ENCODE measurements at regions not wholly inside any gene's neighbourhood (a gene's known extent, or its start where the extent isn't known, plus 50 kb on each side); places are given as distances from the start of the nearest gene placed in this dataset.
"Not testable (repeated sequence)": the region's sequence is repeated elsewhere in the genome, so short reads cannot be mapped to it uniquely, and the experiment has no call there.

- no peaks in the 10 kb centered on the region for H3K36me3 ChIP-seq (ENCODE audit: control insufficient read depth, insufficient read depth, low read length)
- CTCF ChIA-PET: interaction anchor here (4.1 kb wide), 1 partner anchor 17 kb away, joined by 9 read pairs; no protein-coding TSS in a partner anchor
- TF ChIP-seq CTCF (IDR thresholded peaks at IDR 0.05; ENCODE audit: insufficient read depth, low read depth, low read length): no peak
- POLR2A ChIA-PET: no interaction called here
- H3K27me3 ChIP-seq (ENCODE audit: control insufficient read depth, insufficient read depth, low read length): no peaks in the 10 kb centered on the region; the same call in 1 of the 2 replicates
- H3K4me3 ChIP-seq (ENCODE audit: low read depth, low read length): no peak overlapping the region
- no peak for DNase-seq (ENCODE audit: low read depth)
Measured at GRCh38 chr14:71765505-71765904, 166.7 kb upstream of the RGS6 start.

GRCh38 chr14:71770431-71770830 is 161.8 kb upstream of the RGS6 start:
- no peak for TF ChIP-seq CTCF (IDR thresholded peaks at IDR 0.05; ENCODE audit: insufficient read depth, low read depth, low read length)
- ChIA-PET CTCF (interaction anchor here (2.8 kb wide), 1 partner anchor 18 kb away, joined by 8 read pairs; no protein-coding TSS in a partner anchor), POLR2A (no interaction called here)
- Histone ChIP-seq H3K4me3 (ENCODE audit: low read depth, low read length) (no peak overlapping the region), H3K36me3 (ENCODE audit: control insufficient read depth, insufficient read depth, low read length) (no peaks in the 10 kb centered on the region), H3K27me3 (ENCODE audit: control insufficient read depth, insufficient read depth, low read length) (no peaks in the 10 kb centered on the region; the same call in 1 of the 2 replicates)
- DNase-seq (ENCODE audit: low read depth): no peak

- POLR2A ChIA-PET: not testable (repeated sequence)
- CTCF ChIA-PET: interaction anchor here (0.8 to 2.2 kb wide), 3 partner anchors 9 to 84 kb away, joined by 3 to 11 read pairs (median 7); no protein-coding TSS in a partner anchor
Measured at GRCh38 chr14:71771421-71771820, 160.8 kb upstream of the RGS6 start.

GRCh38 chr14:71771996-71772395 is 160.2 kb upstream of the RGS6 start:
- POLR2A ChIA-PET; DNase-seq (ENCODE audit: low read depth); H3K36me3 ChIP-seq (ENCODE audit: control insufficient read depth, insufficient read depth, low read length); H3K27me3 ChIP-seq (ENCODE audit: control insufficient read depth, insufficient read depth, low read length); H3K4me3 ChIP-seq (ENCODE audit: low read depth, low read length): not testable (repeated sequence)
- CTCF ChIA-PET: interaction anchor here (0.8 to 2.2 kb wide), 3 partner anchors 9 to 84 kb away, joined by 3 to 11 read pairs (median 7); no protein-coding TSS in a partner anchor

More at GRCh38 chr14:71771421-71771820, 160.8 kb upstream of the RGS6 start:
- DNase-seq (ENCODE audit: low read depth); H3K36me3 ChIP-seq (ENCODE audit: control insufficient read depth, insufficient read depth, low read length); H3K27me3 ChIP-seq (ENCODE audit: control insufficient read depth, insufficient read depth, low read length); H3K4me3 ChIP-seq (ENCODE audit: low read depth, low read length): not testable (repeated sequence)

- no peaks in the 10 kb centered on the region for H3K36me3 ChIP-seq (ENCODE audit: control insufficient read depth, insufficient read depth, low read length)
- CTCF ChIA-PET: no interaction called here
- POLR2A ChIA-PET: no interaction called here
- no peaks in the 10 kb centered on the region for H3K27me3 ChIP-seq (ENCODE audit: control insufficient read depth, insufficient read depth, low read length)
- TF ChIP-seq CTCF (IDR thresholded peaks at IDR 0.05; ENCODE audit: insufficient read depth, low read depth, low read length): no peak
- H3K4me3 ChIP-seq (ENCODE audit: low read depth, low read length): no peak overlapping the region
- no peak for DNase-seq (ENCODE audit: low read depth)
Measured at GRCh38 chr14:71773898-71774481, 158.2 kb upstream of the RGS6 start.

GRCh38 chr14:71776471-71777360 is 155.5 kb upstream of the RGS6 start:
- CTCF ChIA-PET: interaction anchor here (1.1 kb wide), 1 partner anchor 79 kb away, joined by 3 read pairs; no protein-coding TSS in a partner anchor
- no peak for TF ChIP-seq CTCF (IDR thresholded peaks at IDR 0.05; ENCODE audit: insufficient read depth, low read depth, low read length)
- POLR2A ChIA-PET: no interaction called here
- Histone ChIP-seq H3K4me3 (ENCODE audit: low read depth, low read length) (no peak overlapping the region), H3K36me3 (ENCODE audit: control insufficient read depth, insufficient read depth, low read length) (no peaks in the 10 kb centered on the region), H3K27me3 (ENCODE audit: control insufficient read depth, insufficient read depth, low read length) (no peaks in the 10 kb centered on the region)
- no peak for DNase-seq (ENCODE audit: low read depth)

All from BJ (cell line).